Smooth muscle cell (in vitro differentiated cells): ENCODE measurements at regions not wholly inside any gene's neighbourhood (a gene's known extent, or its start where the extent isn't known, plus 50 kb on each side); places are given as distances from the start of the nearest gene placed in this dataset.

ENCODE experiments used
- DNase-seq: peaks from one replicate; lab custom pipeline; 2025; ENCODE audit not compliant: unreplicated experiment; lab: John Stamatoyannopoulos, UW
- H2AFZ ChIP-seq: fragments of 200-600 bp; sonication (generic); 2 replicates; pipeline ENCODE4 v1.6.0; 2016; ENCODE audit warnings: antibody characterized with exemption, low read depth, mild to moderate bottlenecking
- H3F3A ChIP-seq: fragments of 200-600 bp; sonication (generic); 2 replicates; pipeline ENCODE4 v1.6.0; 2017; ENCODE audit warnings: antibody characterized with exemption, low read depth
- H3K27ac ChIP-seq: fragments of 200-600 bp; sonication (generic); 2 replicates; pipeline ENCODE4 v1.5.1; 2016; ENCODE audit warnings: low read depth, mild to moderate bottlenecking
- H3K27me3 ChIP-seq: fragments of 200-600 bp; sonication (generic); 2 replicates; pipeline ENCODE4 v1.6.1; 2016; ENCODE audit warnings: low read depth, mild to moderate bottlenecking
- H3K36me3 ChIP-seq: fragments of 200-600 bp; sonication (generic); 2 replicates; pipeline ENCODE4 v1.5.1; 2016; ENCODE audit warnings: low read depth
- H3K4me1 ChIP-seq: fragments of 200-600 bp; sonication (generic); 2 replicates; pipeline ENCODE4 v1.5.1; 2016; ENCODE audit warnings: low read depth
- H3K4me2 ChIP-seq: fragments of 200-600 bp; sonication (generic); 2 replicates; pipeline ENCODE4 v1.6.0; 2016; ENCODE audit warnings: mild to moderate bottlenecking
- H3K4me3 ChIP-seq: fragments of 200-600 bp; sonication (generic); 2 replicates; pipeline ENCODE4 v1.5.1; 2016; ENCODE audit warnings: mild to moderate bottlenecking
- H3K79me2 ChIP-seq: fragments of 200-600 bp; sonication (generic); 2 replicates; pipeline ENCODE4 v1.6.0; 2016; ENCODE audit warnings: low read depth, mild to moderate bottlenecking
- H3K9ac ChIP-seq: fragments of 200-600 bp; sonication (generic); 2 replicates; pipeline ENCODE4 v1.6.0; 2016; ENCODE audit warnings: low read depth
- H3K9me3 ChIP-seq: fragments of 200-600 bp; sonication (generic); replicated peaks from 2 replicates; pipeline ENCODE4 v1.5.1; 2016; ENCODE audit warnings: low read depth
- H4K20me1 ChIP-seq: fragments of 200-600 bp; sonication (generic); 2 replicates; pipeline ENCODE4 v1.6.0; 2016; ENCODE audit warnings: low read depth
- CTCF ChIP-seq: fragments of 200-600 bp; sonication (generic); IDR thresholded peaks from 2 replicates; pipeline ENCODE4 v1.5.1; 2017; ENCODE audit warnings: borderline replicate concordance, mild to moderate bottlenecking, antibody characterized with exemption; ENCODE audit not compliant: insufficient read depth, poor library complexity, severe bottlenecking
- WGBS: methylation state at CpG from one replicate; pipeline ENCODE4 v1.1.7; 2016; ENCODE audit warnings: low lambda C conversion rate; 5-methylcytosine and 5-hydroxymethylcytosine counted together

GRCh38 chr12:43245947-43246346 lies 306.1 kb downstream of the ADAMTS20 start:
- H3K4me3 ChIP-seq: no peak overlapping the region
- 97% methylated on average over 3 of the region's 3 CpGs for WGBS
- H3F3A ChIP-seq: no peaks in the 10 kb centered on the region
- no peaks in the 10 kb centered on the region for H3K36me3 ChIP-seq
- H3K79me2 ChIP-seq: no peaks in the 10 kb centered on the region
- no peaks in the 10 kb centered on the region for H3K27me3 ChIP-seq
- peaks cover 9% of the 10 kb centered on the region for H3K4me1 ChIP-seq
- no peak overlapping the region for H3K27ac ChIP-seq
- no peaks in the 10 kb centered on the region for H4K20me1 ChIP-seq
- H3K4me2 ChIP-seq: no peak overlapping the region
- DNase-seq: no peak
- peak overlapping the region; percentile 20 for H2AFZ ChIP-seq
- H3K9me3 ChIP-seq: no peaks in the 10 kb centered on the region
- TF ChIP-seq CTCF: no peak
- no peak overlapping the region for H3K9ac ChIP-seq

GRCh38 chr12:43241986-43242385 lies 310.0 kb downstream of the ADAMTS20 start:
- no peak overlapping the region for H3K9ac ChIP-seq
- no peaks in the 10 kb centered on the region for H3K36me3 ChIP-seq
- peak overlapping the region; percentile 78 for H2AFZ ChIP-seq
- no peaks in the 10 kb centered on the region for H3K9me3 ChIP-seq
- H3K27me3 ChIP-seq: no peaks in the 10 kb centered on the region
- H3K4me3 ChIP-seq: no peak overlapping the region
- DNase-seq: no peak
- peaks cover 9% of the 10 kb centered on the region for H3K4me1 ChIP-seq
- 30% methylated on average over 2 of the region's 2 CpGs for WGBS
- H3K27ac ChIP-seq: peak overlapping the region; percentile 77
- H3K4me2 ChIP-seq: peak overlapping the region; percentile 77
- no peaks in the 10 kb centered on the region for H3K79me2 ChIP-seq
- no peak for TF ChIP-seq CTCF
- H4K20me1 ChIP-seq: no peaks in the 10 kb centered on the region
- no peaks in the 10 kb centered on the region for H3F3A ChIP-seq

GRCh38 chr12:43238281-43238680 lies 313.7 kb downstream of the ADAMTS20 start:
- Histone ChIP-seq H3K36me3 (no peaks in the 10 kb centered on the region), H3K9me3 (no peaks in the 10 kb centered on the region), H2AFZ (no peak overlapping the region), H4K20me1 (no peaks in the 10 kb centered on the region), H3K27me3 (no peaks in the 10 kb centered on the region), H3F3A (no peaks in the 10 kb centered on the region), H3K27ac (no peak overlapping the region), H3K4me3 (no peak overlapping the region), H3K4me2 (no peak overlapping the region), H3K4me1 (peaks cover 9% of the 10 kb centered on the region), H3K9ac (no peak overlapping the region), H3K79me2 (no peaks in the 10 kb centered on the region)
- DNase-seq: no peak
- TF ChIP-seq CTCF: no peak

GRCh38 chr12:43237238-43237879 lies 314.6 kb downstream of the ADAMTS20 start:
- DNase-seq: no peak
- H2AFZ ChIP-seq: no peak overlapping the region
- WGBS: 83% methylated on average over 3 of the region's 3 CpGs
- TF ChIP-seq CTCF: no peak
- no peak overlapping the region for H3K4me2 ChIP-seq
- H3K79me2 ChIP-seq: no peaks in the 10 kb centered on the region
- no peaks in the 10 kb centered on the region for H3K9me3 ChIP-seq
- no peaks in the 10 kb centered on the region for H3F3A ChIP-seq
- H3K27me3 ChIP-seq: no peaks in the 10 kb centered on the region
- H3K9ac ChIP-seq: no peak overlapping the region
- no peaks in the 10 kb centered on the region for H4K20me1 ChIP-seq
- H3K4me3 ChIP-seq: no peak overlapping the region
- peaks cover 9% of the 10 kb centered on the region for H3K4me1 ChIP-seq
- H3K27ac ChIP-seq: no peak overlapping the region
- H3K36me3 ChIP-seq: no peaks in the 10 kb centered on the region
